ENCODE measurements at regions not wholly inside any gene's neighbourhood (a gene's known extent, or its start where the extent isn't known, plus 50 kb on each side); places are given as distances from the start of the nearest gene placed in this dataset.
"Not testable (repeated sequence)": the region's sequence is repeated elsewhere in the genome, so short reads cannot be mapped to it uniquely, and the experiment has no call there.

GRCh38 chr2:166831930-166832329 lies 56.4 kb upstream of the XIRP2 start:
- FAIRE-seq, result no peak

- peak; percentile 96 for FAIRE-seq
These were observed 62.4 kb upstream of the XIRP2 start for GRCh38 chr2:166825914-166826313.

- no peak for FAIRE-seq
These were observed 73.9 kb upstream of the XIRP2 start for GRCh38 chr2:166814335-166814734.

GRCh38 chr2:166812166-166812891 lies 76.0 kb upstream of the XIRP2 start:
- no peak for FAIRE-seq

- FAIRE-seq, result no peak
These were observed 82.5 kb upstream of the XIRP2 start for GRCh38 chr2:166805753-166806152.

- FAIRE-seq, result no peak
These were observed 84.8 kb upstream of the XIRP2 start for GRCh38 chr2:166803373-166804000.

GRCh38 chr2:166802475-166802874 lies 85.8 kb upstream of the XIRP2 start:
- no peak for FAIRE-seq

- no peak for FAIRE-seq
These were observed 95.5 kb upstream of the XIRP2 start for GRCh38 chr2:166792808-166793207.

GRCh38 chr2:166786707-166787106 lies 101.6 kb upstream of the XIRP2 start:
- no peak for FAIRE-seq

- FAIRE-seq, result no peak
These were observed 103.9 kb upstream of the XIRP2 start for GRCh38 chr2:166784296-166784946.

GRCh38 chr2:166775176-166775575 lies 113.1 kb upstream of the XIRP2 start:
- no peak for FAIRE-seq

- FAIRE-seq, result no peak
These were observed 114.9 kb upstream of the XIRP2 start for GRCh38 chr2:166773308-166773949.

- FAIRE-seq, result no peak
These were observed 119.7 kb upstream of the XIRP2 start for GRCh38 chr2:166768393-166769123.

GRCh38 chr2:166766769-166767322 lies 121.4 kb upstream of the XIRP2 start:
- not testable (repeated sequence) for FAIRE-seq

- FAIRE-seq, result no peak
These were observed 122.1 kb upstream of the XIRP2 start for GRCh38 chr2:166766220-166766619.

GRCh38 chr2:166765141-166765540 lies 123.1 kb upstream of the XIRP2 start:
- FAIRE-seq, result no peak

- FAIRE-seq, result no peak
These were observed 123.6 kb upstream of the XIRP2 start for GRCh38 chr2:166764702-166765101.

- no peak for FAIRE-seq
These were observed 124.1 kb upstream of the XIRP2 start for GRCh38 chr2:166764216-166764615.

GRCh38 chr2:166762746-166763145 lies 125.5 kb upstream of the XIRP2 start:
- FAIRE-seq, result no peak

- FAIRE-seq, result no peak
These were observed 129.3 kb upstream of the XIRP2 start for GRCh38 chr2:166758956-166759355.

GRCh38 chr2:166750624-166751023 lies 137.7 kb upstream of the XIRP2 start:
- FAIRE-seq, result no peak

GRCh38 chr2:166744117-166744516 lies 144.2 kb upstream of the XIRP2 start:
- FAIRE-seq, result not testable (repeated sequence)

GRCh38 chr2:166743482-166743881 lies 144.8 kb upstream of the XIRP2 start:
- FAIRE-seq, result not testable (repeated sequence)

Data from G401.6 (cell line).